K562 (cell line): ENCODE measurements at regions not wholly inside any gene's neighbourhood (a gene's known extent, or its start where the extent isn't known, plus 50 kb on each side); places are given as distances from the start of the nearest gene placed in this dataset.
"Not testable (repeated sequence)": the region's sequence is repeated elsewhere in the genome, so short reads cannot be mapped to it uniquely, and the experiment has no call there.

Source experiments
- ATAC-seq: fragments of 200-7000 bp; cut with Tn5 transposase; 3 replicates; pipeline ENCODE4 v1.9.1; 2020; ENCODE audit warnings: moderate library complexity
- BruUV-seq: library from RNA; stranded (reverse); fragments of 400-500 nt; replicated peaks from 2 replicates; lab custom pipeline; 2021; lab: Mats Ljungman, UMichigan
- CTCF ChIA-PET: fragments of 300-600 bp; formaldehyde crosslinking; extraction: SDS; loops from one replicate; lab custom pipeline; 2021; ENCODE audit warnings: low intra/inter-chr PET ratio; lab: Yijun Ruan, JAX
- POLR2A ChIA-PET: fragments of 300-600, 350-650 bp; sonication (Branson Sonifier 250); formaldehyde crosslinking; extraction: SDS; loops from one replicate; lab custom pipeline; 2021; ENCODE audit warnings: antibody characterized with exemption, inconsistent platforms; lab: Yijun Ruan, JAX
- DNase-seq, 4 experiments: peaks; one replicate each; pipeline versions ENCODE4 v3.0.0 to v3.0.0-alpha.2; 2011 to 2018; ENCODE audit warnings: low spot score in 3 of 4, mixed read lengths in 3 of 4; ENCODE audit errors: extremely low read depth in 1 of 4
- FAIRE-seq: peaks from 2 replicates; lab custom pipeline; 2011; peaks lifted over from hg19 to GRCh38; lab: Jason Lieb, UNC
- H2AFZ ChIP-seq: 2 replicates; pipeline ENCODE4 v1.6.0; 2011; ENCODE audit warnings: low read depth, low read length, control low read depth, inconsistent platforms
- H3K27ac ChIP-seq: fragments of 200-600 bp; 3 replicates; pipeline ENCODE4 v1.8.0; 2011; ENCODE audit warnings: low read depth, mild to moderate bottlenecking, control low read depth, inconsistent platforms, low read length, moderate library complexity, mixed read lengths; ENCODE audit errors: extremely low read depth
- H3K27me3 ChIP-seq, 2 experiments: fragments of 300-600 bp in 1 of 2; 2 replicates in 1 of 2; 3 replicates in 1 of 2; pipeline versions ENCODE4 v1.6.0 to v1.8.0; 2011; ENCODE audit warnings: inconsistent platforms in 2 of 2, low read length in 2 of 2, mild to moderate bottlenecking in 1 of 2, mixed read lengths in 1 of 2, moderate library complexity in 1 of 2; ENCODE audit not compliant: control insufficient read depth in 2 of 2, insufficient read depth in 2 of 2
- H3K36me3 ChIP-seq: fragments of 300-600 bp; 3 replicates; pipeline ENCODE4 v1.8.0; 2011; ENCODE audit warnings: mild to moderate bottlenecking, low read length, inconsistent platforms; ENCODE audit not compliant: control insufficient read depth, insufficient read depth
- H3K4me1 ChIP-seq, 2 experiments: fragments of 200-600 bp in 1 of 2; replicated peaks in 1 of 2; 2 replicates in 1 of 2; 3 replicates in 1 of 2; pipeline versions ENCODE4 v1.5.1 to v1.8.0; 2011; ENCODE audit warnings: inconsistent platforms in 2 of 2, low read length in 2 of 2, mild to moderate bottlenecking in 1 of 2, mixed read lengths in 1 of 2, moderate library complexity in 1 of 2; ENCODE audit not compliant: control insufficient read depth in 2 of 2, insufficient read depth in 2 of 2
- H3K4me2 ChIP-seq: 2 replicates; pipeline ENCODE4 v1.6.1; 2011; ENCODE audit warnings: low read length, control low read depth, inconsistent platforms, mixed read lengths; ENCODE audit not compliant: insufficient read depth
- H3K4me3 ChIP-seq: fragments of 200-600 bp; sonication (generic), shearing (Covaris generic); 2 replicates; pipeline ENCODE4 v1.5.1; 2016; ENCODE audit warnings: control low read depth, inconsistent platforms
- H3K79me2 ChIP-seq: fragments of 200-600 bp; 3 replicates; pipeline ENCODE4 v1.8.0; 2011; ENCODE audit warnings: low read length, inconsistent platforms; ENCODE audit not compliant: control insufficient read depth, insufficient read depth
- H3K9ac ChIP-seq, 2 experiments: 2 replicates each; pipeline versions ENCODE4 v1.6.0 to v1.6.1; 2011; ENCODE audit warnings: low read depth in 2 of 2, low read length in 2 of 2, control low read depth in 1 of 2, inconsistent platforms in 1 of 2, mild to moderate bottlenecking in 1 of 2, mixed read lengths in 1 of 2; ENCODE audit not compliant: insufficient read depth in 1 of 2
- H3K9me1 ChIP-seq: one replicate; pipeline ENCODE4 v1.6.0; 2011; ENCODE audit warnings: inconsistent platforms, mild to moderate bottlenecking, low read length, moderate library complexity; ENCODE audit not compliant: control insufficient read depth, insufficient read depth
- H3K9me3 ChIP-seq: replicated peaks from 2 replicates; pipeline ENCODE4 v1.5.1; 2011; ENCODE audit warnings: low read depth, low read length, inconsistent platforms; ENCODE audit not compliant: control insufficient read depth, insufficient read depth
- H4K20me1 ChIP-seq: replicated peaks from 2 replicates; pipeline ENCODE4 v1.6.1; 2011; ENCODE audit warnings: low read length, inconsistent platforms, mixed read lengths; ENCODE audit not compliant: control insufficient read depth, insufficient read depth
- WGBS: fragments of 100-300 bp; shearing (Covaris generic); methylation state at CpG from one replicate; pipeline ENCODE4 v1.1.6; 2016; ENCODE audit warnings: low coverage, mixed read lengths; ENCODE audit not compliant: insufficient coverage; ENCODE audit errors: missing lambda C conversion rate; 5-methylcytosine and 5-hydroxymethylcytosine counted together
- in situ Hi-C: fragments of 300-500 bp; cut with MboI; formaldehyde crosslinking; loops from 4 replicates; pipeline ENCODE4 v1.15.0; 2018; ENCODE audit warnings: inconsistent platforms, mixed read lengths
- intact Hi-C: fragments of 100-400 bp; cut with micrococcal nuclease; formaldehyde crosslinking; loops from 2 replicates; pipeline ENCODE4 v1.14.2; 2022

DNA sequence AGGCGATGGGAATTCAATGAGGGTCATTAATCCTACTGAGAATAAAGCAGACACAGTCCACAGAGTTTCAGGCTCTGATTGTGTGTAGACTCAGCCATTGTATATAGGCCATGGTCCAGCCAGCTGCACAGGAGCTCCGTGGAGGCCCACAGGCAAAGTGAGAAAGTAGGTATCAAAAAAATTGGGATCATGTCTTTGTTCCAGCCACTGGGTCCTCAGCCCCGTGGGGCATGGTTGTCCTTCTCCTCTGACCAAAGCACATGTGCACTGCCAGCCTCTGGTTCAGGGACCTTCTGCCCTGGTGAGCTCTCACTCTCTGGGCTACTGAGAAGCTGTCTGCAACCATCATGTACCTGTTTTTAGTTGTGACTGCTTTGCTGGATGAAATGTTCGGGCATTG is 79.7 kb downstream of the GOLGA8K start:
- H3K4me3 ChIP-seq, in situ Hi-C loops, DNase-seq, H3K9me1 ChIP-seq, H3K9ac ChIP-seq, H3K79me2 ChIP-seq, intact Hi-C loops, H3K27me3 ChIP-seq, POLR2A ChIA-PET, FAIRE-seq, H3K36me3 ChIP-seq, H3K9me3 ChIP-seq, H3K4me1 ChIP-seq, H3K27ac ChIP-seq, H3K4me2 ChIP-seq, ATAC-seq, CTCF ChIA-PET, H4K20me1 ChIP-seq, BruUV-seq, H2AFZ ChIP-seq: not testable (repeated sequence)
- WGBS: 0% methylated on average over 2 of the region's 4 CpGs

DNA sequence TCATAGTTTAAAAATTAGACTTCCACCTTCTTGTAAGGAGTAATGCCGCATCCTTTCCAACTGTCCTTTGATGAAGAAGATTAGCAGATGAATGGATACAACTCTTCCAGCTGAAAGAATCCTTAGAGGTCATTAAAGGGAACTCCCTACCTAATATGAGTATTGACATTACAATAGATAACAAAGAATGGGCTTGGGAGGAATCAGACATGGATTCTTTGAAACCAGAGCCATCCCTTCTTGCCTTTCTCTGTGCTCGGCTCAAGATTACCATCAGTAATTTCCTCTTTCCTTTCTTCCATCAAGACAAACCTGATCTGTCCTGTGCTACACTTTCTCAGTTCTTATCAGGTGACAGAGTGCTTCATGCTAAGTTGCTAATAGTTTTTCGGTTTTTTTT is 83.8 kb downstream of the GOLGA8K start:
- DNase-seq, H3K4me1 ChIP-seq, H3K27ac ChIP-seq, H3K36me3 ChIP-seq, POLR2A ChIA-PET, H3K9me3 ChIP-seq, H3K4me2 ChIP-seq, in situ Hi-C loops, BruUV-seq, H3K9me1 ChIP-seq, intact Hi-C loops, ATAC-seq, H3K79me2 ChIP-seq, FAIRE-seq, H2AFZ ChIP-seq, CTCF ChIA-PET, H3K9ac ChIP-seq, H3K4me3 ChIP-seq, H3K27me3 ChIP-seq, H4K20me1 ChIP-seq: not testable (repeated sequence)
- 5% methylated on average over 2 of the region's 3 CpGs for WGBS

DNA sequence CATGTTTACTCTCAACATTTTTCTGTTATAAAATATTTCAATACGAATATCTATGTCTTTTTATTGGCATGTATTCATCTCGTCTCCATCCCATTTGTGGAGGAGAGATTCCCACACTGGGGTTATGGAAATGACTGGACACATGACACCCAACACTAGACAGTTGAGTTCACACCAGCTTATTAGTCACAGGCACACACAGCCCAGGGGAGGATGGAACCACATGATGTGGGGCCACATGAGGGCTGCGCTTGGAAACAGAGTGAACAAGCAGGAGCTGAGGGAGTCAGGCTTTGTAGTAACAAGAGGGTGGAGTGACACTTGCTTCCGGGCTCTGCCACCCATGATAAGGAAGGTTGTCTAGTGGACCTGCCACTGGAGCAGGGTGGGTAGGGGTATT is 86.6 kb downstream of the GOLGA8K start:
- H3K79me2 ChIP-seq, POLR2A ChIA-PET, H3K4me2 ChIP-seq, H3K4me1 ChIP-seq, BruUV-seq, in situ Hi-C loops, ATAC-seq, intact Hi-C loops, H2AFZ ChIP-seq, H3K27ac ChIP-seq, H3K9ac ChIP-seq, DNase-seq, FAIRE-seq, H4K20me1 ChIP-seq, H3K9me1 ChIP-seq, CTCF ChIA-PET, H3K27me3 ChIP-seq, H3K9me3 ChIP-seq, H3K36me3 ChIP-seq, H3K4me3 ChIP-seq: not testable (repeated sequence)
- WGBS: no CpG with 5 or more reads among the region's 4 CpGs

DNA sequence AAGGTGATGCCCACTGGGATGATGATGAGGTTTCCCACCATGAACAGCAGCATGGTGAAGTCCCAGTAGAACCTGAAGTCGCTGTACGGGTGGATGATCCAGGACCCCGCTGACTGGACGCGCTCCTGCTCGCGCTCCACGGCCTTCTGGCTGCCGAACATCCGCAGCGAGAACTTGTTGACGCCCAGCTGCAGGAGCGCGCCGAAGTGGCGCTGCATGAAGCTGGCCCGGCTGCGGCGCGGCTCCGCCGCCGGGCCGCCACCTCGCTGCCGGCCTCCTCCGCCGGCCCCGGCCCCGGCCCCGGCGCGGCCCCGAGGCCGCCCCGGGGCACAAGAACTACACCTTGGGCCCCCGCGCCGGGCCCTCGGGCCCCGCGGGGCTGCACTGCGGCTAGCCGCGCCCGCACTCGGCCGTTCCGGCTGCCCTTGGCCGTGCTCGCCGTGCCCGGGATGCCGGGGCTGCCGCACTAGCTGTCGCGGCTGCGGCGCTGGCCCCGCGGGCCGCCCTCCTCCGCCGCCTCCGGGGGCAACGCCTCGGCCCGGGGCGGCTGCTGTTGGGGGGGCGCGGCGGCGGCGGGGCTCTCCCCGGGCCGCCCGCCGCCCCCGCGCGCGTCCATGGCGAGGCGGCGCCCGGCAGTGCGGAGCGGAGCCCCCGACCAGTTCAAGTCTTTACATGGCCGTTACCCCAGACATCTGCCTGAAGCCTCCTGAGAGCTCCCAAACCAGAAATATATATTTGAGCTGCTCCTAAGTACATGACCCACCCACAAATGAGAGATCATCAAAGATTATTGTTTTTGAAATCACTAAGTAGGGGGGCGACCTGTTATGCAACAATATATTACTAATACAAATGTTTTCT is 87.8 kb downstream of the GOLGA8K start:
- H3K27ac ChIP-seq, H3K4me2 ChIP-seq, FAIRE-seq, POLR2A ChIA-PET, H2AFZ ChIP-seq, BruUV-seq, CTCF ChIA-PET, H4K20me1 ChIP-seq, H3K79me2 ChIP-seq, H3K9ac ChIP-seq, H3K27me3 ChIP-seq, H3K4me3 ChIP-seq, H3K36me3 ChIP-seq, intact Hi-C loops, H3K4me1 ChIP-seq, H3K9me3 ChIP-seq, ATAC-seq, H3K9me1 ChIP-seq, DNase-seq, in situ Hi-C loops: not testable (repeated sequence)
- 20% methylated on average over 3 of the region's 91 CpGs for WGBS
